WTC11 (cell line): ENCODE measurements at regions not wholly inside any gene's neighbourhood (a gene's known extent, or its start where the extent isn't known, plus 50 kb on each side); places are given as distances from the start of the nearest gene placed in this dataset.

Source experiments
- ATAC-seq: fragments of 200-7000 bp; cut with Tn5 transposase; 2 replicates; pipeline ENCODE4 v1.10.0; 2021; ENCODE audit warnings: mild to moderate bottlenecking, moderate library complexity
- CTCF ChIA-PET: fragments of 300-600 bp; sonication (Branson Sonifier 250); formaldehyde crosslinking; loops from one replicate; lab custom pipeline; 2021; ENCODE audit warnings: antibody characterized with exemption; lab: Charles Lee
- POLR2A ChIA-PET: fragments of 350-600 bp; sonication (Branson Sonifier 250); formaldehyde crosslinking; loops from one replicate; lab custom pipeline; 2021; ENCODE audit warnings: antibody characterized with exemption; lab: Charles Lee
- DNase-seq: peaks from one replicate; pipeline ENCODE4 v3.0.0; 2021; ENCODE audit warnings: low spot score
- H3K27ac Mint-ChIP-seq: 2 replicates; pipeline ENCODE4 v1.8.0; 2021; ENCODE audit warnings: mixed read lengths
- H3K27me3 Mint-ChIP-seq: 2 replicates; pipeline ENCODE4 v1.8.0; 2021; ENCODE audit warnings: low read depth, mild to moderate bottlenecking, moderate library complexity, mixed read lengths
- H3K36me3 Mint-ChIP-seq: 2 replicates; pipeline ENCODE4 v1.8.0; 2021; ENCODE audit warnings: mixed read lengths
- H3K4me1 Mint-ChIP-seq: 2 replicates; pipeline ENCODE4 v1.8.0; 2022; ENCODE audit warnings: mixed read lengths
- H3K4me3 Mint-ChIP-seq: 2 replicates; pipeline ENCODE4 v1.8.0; 2021; ENCODE audit warnings: mild to moderate bottlenecking, moderate library complexity, mixed read lengths
- H3K9me3 Mint-ChIP-seq: 2 replicates; pipeline ENCODE4 v1.8.0; 2021; ENCODE audit warnings: mixed read lengths
- ATF1 ChIP-seq: sonication (generic); formaldehyde crosslinking; IDR thresholded peaks from 2 replicates; pipeline ENCODE4 v1.8.1; 2023; ENCODE audit warnings: mild to moderate bottlenecking, moderate library complexity, missing genetic modification reagents
- CBFB ChIP-seq: sonication (generic); formaldehyde crosslinking; IDR thresholded peaks from 2 replicates; pipeline ENCODE4 v1.8.1; 2022; ENCODE audit warnings: mild to moderate bottlenecking, low read depth, missing genetic modification reagents
- ESRRA ChIP-seq: sonication (generic); formaldehyde crosslinking; IDR thresholded peaks from 2 replicates; pipeline ENCODE4 v1.8.1; 2022; ENCODE audit warnings: mild to moderate bottlenecking, missing genetic modification reagents, borderline replicate concordance
- FOXJ3 ChIP-seq: sonication (generic); formaldehyde crosslinking; IDR thresholded peaks from 2 replicates; pipeline ENCODE4 v1.9.0; 2021; ENCODE audit warnings: missing genetic modification reagents, mild to moderate bottlenecking, borderline replicate concordance
- GABPB1 ChIP-seq: sonication (generic); formaldehyde crosslinking; IDR thresholded peaks from 2 replicates; pipeline ENCODE4 v1.8.1; 2023; ENCODE audit warnings: mild to moderate bottlenecking, missing genetic modification reagents
- MXD4 ChIP-seq: fragments of 250-450 bp; sonication (Bioruptor Pico); IDR thresholded peaks from 2 replicates; pipeline ENCODE4 v1.8.0; 2021; ENCODE audit warnings: mild to moderate bottlenecking, moderate library complexity, borderline replicate concordance
- NFYB ChIP-seq: sonication (generic); formaldehyde crosslinking; conservative IDR thresholded peaks from 2 replicates; pipeline ENCODE4 v1.8.0; 2022; ENCODE audit warnings: low read depth, missing genetic modification reagents
- NR2C2 ChIP-seq: sonication (generic); formaldehyde crosslinking; IDR thresholded peaks from 2 replicates; pipeline ENCODE4 v1.8.0; 2022; ENCODE audit warnings: mild to moderate bottlenecking, missing genetic modification reagents
- NR3C1 ChIP-seq: sonication (generic); formaldehyde crosslinking; conservative IDR thresholded peaks from 2 replicates; pipeline ENCODE4 v1.8.1; 2023; ENCODE audit warnings: low read depth, mild to moderate bottlenecking, missing genetic modification reagents
- TEAD4 ChIP-seq: sonication (generic); formaldehyde crosslinking; IDR thresholded peaks from 2 replicates; pipeline ENCODE4 v1.8.0; 2022; ENCODE audit warnings: mild to moderate bottlenecking, missing genetic modification reagents
- TP53 ChIP-seq: sonication (generic); formaldehyde crosslinking; IDR thresholded peaks from 2 replicates; pipeline ENCODE4 v1.8.1; 2023; ENCODE audit warnings: mild to moderate bottlenecking, missing genetic modification reagents
- USF1 ChIP-seq: sonication (generic); formaldehyde crosslinking; IDR thresholded peaks from 2 replicates; pipeline ENCODE4 v1.8.0; 2022; ENCODE audit warnings: mild to moderate bottlenecking, missing genetic modification reagents
- ZNF232 ChIP-seq: sonication (generic); formaldehyde crosslinking; IDR thresholded peaks from 2 replicates; pipeline ENCODE4 v1.8.0; 2022; ENCODE audit warnings: mild to moderate bottlenecking, missing genetic modification reagents
- ZNF416 ChIP-seq: fragments of 250-450 bp; sonication (Bioruptor Pico); IDR thresholded peaks from 2 replicates; pipeline ENCODE4 v1.9.0; 2021; ENCODE audit warnings: mild to moderate bottlenecking, inconsistent platforms
- ZNF671 ChIP-seq: fragments of 250-450 bp; sonication (Bioruptor Pico); IDR thresholded peaks from 2 replicates; pipeline ENCODE4 v1.8.0; 2021; ENCODE audit warnings: mild to moderate bottlenecking
- TF ChIP-seq, protein P1 (sequence below): sonication (generic); formaldehyde crosslinking; IDR thresholded peaks from 2 replicates; pipeline ENCODE4 v1.8.1; 2022; ENCODE audit warnings: low read depth, missing genetic modification reagents, borderline replicate concordance
- TF ChIP-seq, protein P2 (sequence below): sonication (generic); formaldehyde crosslinking; IDR thresholded peaks from 2 replicates; pipeline ENCODE4 v1.8.0; 2023; ENCODE audit warnings: missing genetic modification reagents, mild to moderate bottlenecking, borderline replicate concordance
- TF ChIP-seq, protein P3 (sequence below): sonication (generic); formaldehyde crosslinking; IDR thresholded peaks from 2 replicates; pipeline ENCODE4 v1.8.1; 2023; ENCODE audit warnings: mild to moderate bottlenecking, moderate library complexity, missing genetic modification reagents
- TF ChIP-seq, protein P4 (sequence below): sonication (generic); formaldehyde crosslinking; IDR thresholded peaks from 2 replicates; pipeline ENCODE4 v1.8.1; 2023; ENCODE audit warnings: mild to moderate bottlenecking, missing genetic modification reagents, borderline replicate concordance
- TF ChIP-seq, protein P5 (sequence below): sonication (generic); formaldehyde crosslinking; IDR thresholded peaks from 2 replicates; pipeline ENCODE4 v1.8.0; 2022; ENCODE audit warnings: mild to moderate bottlenecking, missing genetic modification reagents

DNA sequence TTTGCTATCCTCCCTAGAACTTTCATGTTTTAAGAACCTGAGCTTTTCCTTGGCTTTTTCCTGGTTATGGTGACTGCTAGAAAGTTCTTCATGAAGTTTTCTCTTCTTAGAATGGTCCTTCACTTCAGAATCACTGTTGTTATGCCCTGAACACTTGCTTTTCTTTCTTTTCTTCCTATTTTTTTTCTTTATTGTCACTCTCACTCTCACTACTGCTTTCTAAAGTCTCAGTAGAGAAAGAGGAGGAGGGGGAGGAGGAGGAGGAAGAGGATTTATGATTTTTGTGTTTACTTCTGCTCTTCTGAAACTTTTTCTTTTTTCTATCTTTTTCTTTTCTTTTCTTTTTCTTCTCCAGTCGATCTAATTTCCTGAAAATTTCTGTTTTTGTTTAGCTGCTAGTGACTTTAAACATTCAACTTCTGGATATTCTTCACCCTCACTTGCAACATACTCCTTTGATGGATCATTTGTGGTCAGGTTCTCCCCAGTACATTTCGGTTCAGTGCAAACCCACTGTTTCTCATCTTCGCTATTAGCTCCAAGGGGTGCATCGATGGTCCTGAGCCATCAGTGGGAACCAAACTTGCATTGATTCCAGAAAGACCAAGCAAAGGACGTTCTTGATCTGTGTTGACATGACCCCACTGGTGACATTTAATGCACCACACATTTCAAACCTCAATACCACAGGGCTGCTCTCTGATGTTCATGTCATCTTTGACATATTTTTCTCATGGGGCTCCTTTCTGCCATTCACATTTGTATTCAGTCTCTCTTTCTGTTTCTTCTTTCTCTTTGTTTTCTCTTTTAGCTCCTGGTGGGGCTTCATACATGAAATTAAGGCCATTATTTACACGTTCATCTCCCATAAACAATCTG lies 81.6 kb upstream of the HAND1 start:
- peaks cover 11% of the 10 kb centered on the region for H3K9me3 Mint-ChIP-seq
- ATAC-seq = no peak
- no peaks in the 10 kb centered on the region for H3K4me1 Mint-ChIP-seq
- no peak for DNase-seq
- H3K27ac Mint-ChIP-seq = no peak overlapping the region
- peaks cover 2% of the 10 kb centered on the region; the same call in 1 of the 2 replicates for H3K27me3 Mint-ChIP-seq
- TF ChIP-seq NR3C1 (CRISPR knock-in tag) = no peak
- no peak for TF ChIP-seq NR2C2 (CRISPR knock-in tag)
- no peak for TF ChIP-seq ESRRA (CRISPR knock-in tag)
- TF ChIP-seq ZNF671 = no peak
- TF ChIP-seq MXD4 (CRISPR knock-in tag) = no peak
- no peak for TF ChIP-seq FOXJ3
- TF ChIP-seq TEAD4 (CRISPR knock-in tag) = no peak
- TF ChIP-seq NFYB = no peak
- no peak for TF ChIP-seq TP53 (CRISPR knock-in tag)
- TF ChIP-seq, protein P1, sequence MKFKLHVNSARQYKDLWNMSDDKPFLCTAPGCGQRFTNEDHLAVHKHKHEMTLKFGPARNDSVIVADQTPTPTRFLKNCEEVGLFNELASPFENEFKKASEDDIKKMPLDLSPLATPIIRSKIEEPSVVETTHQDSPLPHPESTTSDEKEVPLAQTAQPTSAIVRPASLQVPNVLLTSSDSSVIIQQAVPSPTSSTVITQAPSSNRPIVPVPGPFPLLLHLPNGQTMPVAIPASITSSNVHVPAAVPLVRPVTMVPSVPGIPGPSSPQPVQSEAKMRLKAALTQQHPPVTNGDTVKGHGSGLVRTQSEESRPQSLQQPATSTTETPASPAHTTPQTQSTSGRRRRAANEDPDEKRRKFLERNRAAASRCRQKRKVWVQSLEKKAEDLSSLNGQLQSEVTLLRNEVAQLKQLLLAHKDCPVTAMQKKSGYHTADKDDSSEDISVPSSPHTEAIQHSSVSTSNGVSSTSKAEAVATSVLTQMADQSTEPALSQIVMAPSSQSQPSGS = no peak
- TF ChIP-seq ZNF416 = no peak
- TF ChIP-seq ATF1 (CRISPR knock-in tag) = no peak
- TF ChIP-seq, all 79 proteins: peak for 0
- ChIA-PET CTCF (interaction anchor here (0.6 to 1.1 kb wide), 2 partner anchors 38 to 53 kb away, joined by 3 read pairs; no protein-coding TSS in a partner anchor), POLR2A (no interaction called here)
- H3K4me3 Mint-ChIP-seq = no peak overlapping the region
- H3K36me3 Mint-ChIP-seq = no peaks in the 10 kb centered on the region

DNA sequence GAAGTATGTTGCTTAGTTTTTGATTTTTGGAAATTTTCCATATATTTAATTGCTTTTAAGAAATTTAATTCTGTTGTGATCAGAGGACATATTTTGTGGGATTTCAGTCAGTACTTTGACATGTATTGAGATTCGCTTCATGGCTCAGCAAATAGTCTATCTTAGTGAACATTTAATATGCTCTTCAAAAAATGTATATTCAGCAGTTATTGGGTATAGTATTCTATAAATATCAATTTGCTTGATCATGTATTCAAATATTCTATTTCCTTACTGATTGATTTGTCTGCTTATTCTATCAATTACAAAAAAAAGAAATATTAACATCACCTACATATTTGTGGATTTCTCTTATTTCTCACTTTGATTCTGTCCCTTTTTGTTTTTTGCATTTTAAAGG lies 79.5 kb upstream of the HAND1 start:
- H3K27me3 Mint-ChIP-seq = peaks cover 5% of the 10 kb centered on the region; the same call in 1 of the 2 replicates
- TF ChIP-seq ZNF232 (CRISPR knock-in tag) = no peak
- no peak for TF ChIP-seq NR3C1 (CRISPR knock-in tag)
- TF ChIP-seq, protein P2, sequence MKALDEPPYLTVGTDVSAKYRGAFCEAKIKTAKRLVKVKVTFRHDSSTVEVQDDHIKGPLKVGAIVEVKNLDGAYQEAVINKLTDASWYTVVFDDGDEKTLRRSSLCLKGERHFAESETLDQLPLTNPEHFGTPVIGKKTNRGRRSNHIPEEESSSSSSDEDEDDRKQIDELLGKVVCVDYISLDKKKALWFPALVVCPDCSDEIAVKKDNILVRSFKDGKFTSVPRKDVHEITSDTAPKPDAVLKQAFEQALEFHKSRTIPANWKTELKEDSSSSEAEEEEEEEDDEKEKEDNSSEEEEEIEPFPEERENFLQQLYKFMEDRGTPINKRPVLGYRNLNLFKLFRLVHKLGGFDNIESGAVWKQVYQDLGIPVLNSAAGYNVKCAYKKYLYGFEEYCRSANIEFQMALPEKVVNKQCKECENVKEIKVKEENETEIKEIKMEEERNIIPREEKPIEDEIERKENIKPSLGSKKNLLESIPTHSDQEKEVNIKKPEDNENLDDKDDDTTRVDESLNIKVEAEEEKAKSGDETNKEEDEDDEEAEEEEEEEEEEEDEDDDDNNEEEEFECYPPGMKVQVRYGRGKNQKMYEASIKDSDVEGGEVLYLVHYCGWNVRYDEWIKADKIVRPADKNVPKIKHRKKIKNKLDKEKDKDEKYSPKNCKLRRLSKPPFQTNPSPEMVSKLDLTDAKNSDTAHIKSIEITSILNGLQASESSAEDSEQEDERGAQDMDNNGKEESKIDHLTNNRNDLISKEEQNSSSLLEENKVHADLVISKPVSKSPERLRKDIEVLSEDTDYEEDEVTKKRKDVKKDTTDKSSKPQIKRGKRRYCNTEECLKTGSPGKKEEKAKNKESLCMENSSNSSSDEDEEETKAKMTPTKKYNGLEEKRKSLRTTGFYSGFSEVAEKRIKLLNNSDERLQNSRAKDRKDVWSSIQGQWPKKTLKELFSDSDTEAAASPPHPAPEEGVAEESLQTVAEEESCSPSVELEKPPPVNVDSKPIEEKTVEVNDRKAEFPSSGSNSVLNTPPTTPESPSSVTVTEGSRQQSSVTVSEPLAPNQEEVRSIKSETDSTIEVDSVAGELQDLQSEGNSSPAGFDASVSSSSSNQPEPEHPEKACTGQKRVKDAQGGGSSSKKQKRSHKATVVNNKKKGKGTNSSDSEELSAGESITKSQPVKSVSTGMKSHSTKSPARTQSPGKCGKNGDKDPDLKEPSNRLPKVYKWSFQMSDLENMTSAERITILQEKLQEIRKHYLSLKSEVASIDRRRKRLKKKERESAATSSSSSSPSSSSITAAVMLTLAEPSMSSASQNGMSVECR = no peak
- no peak for TF ChIP-seq GABPB1 (CRISPR knock-in tag)
- no peak for TF ChIP-seq ZNF416
- TF ChIP-seq, protein P3, sequence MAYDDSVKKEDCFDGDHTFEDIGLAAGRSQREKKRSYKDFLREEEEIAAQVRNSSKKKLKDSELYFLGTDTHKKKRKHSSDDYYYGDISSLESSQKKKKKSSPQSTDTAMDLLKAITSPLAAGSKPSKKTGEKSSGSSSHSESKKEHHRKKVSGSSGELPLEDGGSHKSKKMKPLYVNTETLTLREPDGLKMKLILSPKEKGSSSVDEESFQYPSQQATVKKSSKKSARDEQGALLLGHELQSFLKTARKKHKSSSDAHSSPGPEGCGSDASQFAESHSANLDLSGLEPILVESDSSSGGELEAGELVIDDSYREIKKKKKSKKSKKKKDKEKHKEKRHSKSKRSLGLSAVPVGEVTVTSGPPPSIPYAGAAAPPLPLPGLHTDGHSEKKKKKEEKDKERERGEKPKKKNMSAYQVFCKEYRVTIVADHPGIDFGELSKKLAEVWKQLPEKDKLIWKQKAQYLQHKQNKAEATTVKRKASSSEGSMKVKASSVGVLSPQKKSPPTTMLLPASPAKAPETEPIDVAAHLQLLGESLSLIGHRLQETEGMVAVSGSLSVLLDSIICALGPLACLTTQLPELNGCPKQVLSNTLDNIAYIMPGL = no peak
- TF ChIP-seq, protein P4, sequence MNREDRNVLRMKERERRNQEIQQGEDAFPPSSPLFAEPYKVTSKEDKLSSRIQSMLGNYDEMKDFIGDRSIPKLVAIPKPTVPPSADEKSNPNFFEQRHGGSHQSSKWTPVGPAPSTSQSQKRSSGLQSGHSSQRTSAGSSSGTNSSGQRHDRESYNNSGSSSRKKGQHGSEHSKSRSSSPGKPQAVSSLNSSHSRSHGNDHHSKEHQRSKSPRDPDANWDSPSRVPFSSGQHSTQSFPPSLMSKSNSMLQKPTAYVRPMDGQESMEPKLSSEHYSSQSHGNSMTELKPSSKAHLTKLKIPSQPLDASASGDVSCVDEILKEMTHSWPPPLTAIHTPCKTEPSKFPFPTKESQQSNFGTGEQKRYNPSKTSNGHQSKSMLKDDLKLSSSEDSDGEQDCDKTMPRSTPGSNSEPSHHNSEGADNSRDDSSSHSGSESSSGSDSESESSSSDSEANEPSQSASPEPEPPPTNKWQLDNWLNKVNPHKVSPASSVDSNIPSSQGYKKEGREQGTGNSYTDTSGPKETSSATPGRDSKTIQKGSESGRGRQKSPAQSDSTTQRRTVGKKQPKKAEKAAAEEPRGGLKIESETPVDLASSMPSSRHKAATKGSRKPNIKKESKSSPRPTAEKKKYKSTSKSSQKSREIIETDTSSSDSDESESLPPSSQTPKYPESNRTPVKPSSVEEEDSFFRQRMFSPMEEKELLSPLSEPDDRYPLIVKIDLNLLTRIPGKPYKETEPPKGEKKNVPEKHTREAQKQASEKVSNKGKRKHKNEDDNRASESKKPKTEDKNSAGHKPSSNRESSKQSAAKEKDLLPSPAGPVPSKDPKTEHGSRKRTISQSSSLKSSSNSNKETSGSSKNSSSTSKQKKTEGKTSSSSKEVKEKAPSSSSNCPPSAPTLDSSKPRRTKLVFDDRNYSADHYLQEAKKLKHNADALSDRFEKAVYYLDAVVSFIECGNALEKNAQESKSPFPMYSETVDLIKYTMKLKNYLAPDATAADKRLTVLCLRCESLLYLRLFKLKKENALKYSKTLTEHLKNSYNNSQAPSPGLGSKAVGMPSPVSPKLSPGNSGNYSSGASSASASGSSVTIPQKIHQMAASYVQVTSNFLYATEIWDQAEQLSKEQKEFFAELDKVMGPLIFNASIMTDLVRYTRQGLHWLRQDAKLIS (CRISPR knock-in tag) = no peak
- TF ChIP-seq TP53 (CRISPR knock-in tag) = no peak
- TF ChIP-seq, protein P5, sequence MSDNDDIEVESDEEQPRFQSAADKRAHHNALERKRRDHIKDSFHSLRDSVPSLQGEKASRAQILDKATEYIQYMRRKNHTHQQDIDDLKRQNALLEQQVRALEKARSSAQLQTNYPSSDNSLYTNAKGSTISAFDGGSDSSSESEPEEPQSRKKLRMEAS (CRISPR knock-in tag) = no peak
- no peak for TF ChIP-seq USF1 (CRISPR knock-in tag)
- TF ChIP-seq CBFB (CRISPR knock-in tag) = no peak
- TF ChIP-seq NR2C2 (CRISPR knock-in tag) = no peak
- H3K4me3 Mint-ChIP-seq = no peak overlapping the region
- H3K4me1 Mint-ChIP-seq = no peaks in the 10 kb centered on the region
- peaks cover 6% of the 10 kb centered on the region for H3K36me3 Mint-ChIP-seq
- no peak for DNase-seq
- peaks cover 25% of the 10 kb centered on the region for H3K9me3 Mint-ChIP-seq
- no peak for ATAC-seq
- ChIA-PET CTCF (no interaction called here), POLR2A (no interaction called here)
- H3K27ac Mint-ChIP-seq = no peak overlapping the region
